HG02852 (cell line): ENCODE measurements at regions not wholly inside any gene's neighbourhood (a gene's known extent, or its start where the extent isn't known, plus 50 kb on each side); places are given as distances from the start of the nearest gene placed in this dataset.
"Not testable (repeated sequence)": the region's sequence is repeated elsewhere in the genome, so short reads cannot be mapped to it uniquely, and the experiment has no call there.

Experiments used
- ATAC-seq: cut with Tn5 transposase; IDR thresholded peaks from one replicate; pipeline ENCODE4 v1.9.1; 2021; ENCODE audit warnings: mild to moderate bottlenecking, moderate library complexity; ENCODE audit not compliant: unreplicated experiment

DNA sequence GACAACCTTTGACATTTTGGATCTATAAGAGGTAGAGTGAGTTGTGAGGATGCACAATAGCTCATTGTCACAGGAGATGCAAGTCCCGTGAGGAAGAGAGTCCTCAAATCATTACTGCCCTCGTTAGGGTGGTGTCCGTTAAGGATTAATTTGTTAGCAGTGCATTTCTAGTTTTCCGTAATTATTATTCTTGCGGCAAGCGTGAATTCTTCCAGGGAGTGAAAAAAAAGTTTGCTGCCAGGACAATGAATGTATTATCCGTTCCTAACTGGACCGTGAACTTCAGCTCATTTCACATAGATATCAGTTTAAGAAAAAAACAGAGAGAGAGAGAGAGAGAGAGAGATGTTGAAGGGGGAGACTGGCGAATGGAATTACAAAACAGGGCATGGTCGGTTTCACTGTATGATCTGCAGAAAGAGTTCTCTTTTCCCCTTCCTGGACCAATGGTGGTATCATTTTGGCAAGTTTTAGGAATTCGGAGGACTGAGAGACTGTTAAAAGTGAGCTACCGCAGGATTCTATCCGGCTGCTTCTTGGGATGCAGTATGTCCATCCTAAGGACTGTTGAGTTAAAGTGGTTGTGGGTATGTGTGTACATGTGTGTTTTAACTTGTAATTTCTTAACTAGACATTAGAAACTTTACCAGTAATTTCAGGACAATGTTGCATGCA, 216.0 kb upstream of the NFIA start:
- ATAC-seq, result no peak

DNA sequence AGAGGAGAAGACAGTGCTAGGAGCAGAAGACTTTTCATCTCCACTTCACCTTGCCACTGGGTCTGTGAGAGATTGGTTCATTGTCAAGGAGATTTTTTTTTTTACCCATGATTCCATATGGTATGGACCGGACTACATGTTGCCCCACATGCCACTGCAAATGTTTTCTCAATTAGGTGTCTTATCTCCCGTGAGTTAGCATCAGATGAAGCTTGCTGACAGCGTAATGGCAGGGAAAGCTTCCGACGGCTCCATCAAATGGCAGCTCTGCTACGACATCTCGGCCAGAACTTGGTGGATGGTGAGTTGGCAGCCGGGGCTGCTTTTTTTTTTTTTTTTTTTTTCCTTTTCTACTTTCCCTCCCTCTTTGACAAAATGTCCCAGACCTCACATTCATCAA, 217.2 kb upstream of the NFIA start:
- no peak for ATAC-seq

GRCh38 chr1:60864722-60865121, 217.6 kb upstream of the NFIA start:
- ATAC-seq, result no peak

- ATAC-seq, result no peak
Observed at GRCh38 chr1:60863131-60863530, 219.2 kb upstream of the NFIA start.

DNA sequence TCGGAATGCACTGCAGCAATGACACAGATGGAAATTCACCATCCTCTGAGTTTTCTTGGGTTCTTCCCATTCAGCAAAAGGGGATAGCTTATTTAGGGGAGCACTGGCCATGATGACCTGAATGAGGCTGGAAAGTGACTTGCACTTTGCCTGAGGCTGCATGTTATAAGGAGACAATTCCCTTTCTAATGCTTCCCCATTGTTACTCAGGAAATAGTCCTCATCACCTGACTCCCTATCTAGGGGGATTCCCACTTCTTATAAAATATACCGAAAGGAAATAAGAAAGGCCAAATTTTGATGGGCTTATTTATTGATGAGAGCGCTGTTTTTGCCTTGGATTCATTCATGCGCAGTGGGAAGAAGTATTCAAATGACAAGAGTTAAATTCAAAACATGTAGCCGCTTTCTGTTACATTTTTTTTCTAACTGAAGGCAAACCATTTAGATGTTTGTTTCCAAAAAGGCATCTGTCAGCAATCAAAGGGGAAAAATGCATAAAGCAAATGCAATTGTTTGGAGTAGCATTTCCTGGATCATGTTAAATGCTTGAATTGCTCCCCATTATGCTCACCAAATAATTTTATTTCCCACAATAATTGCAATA, 220.3 kb upstream of the NFIA start:
- ATAC-seq, result no peak

DNA sequence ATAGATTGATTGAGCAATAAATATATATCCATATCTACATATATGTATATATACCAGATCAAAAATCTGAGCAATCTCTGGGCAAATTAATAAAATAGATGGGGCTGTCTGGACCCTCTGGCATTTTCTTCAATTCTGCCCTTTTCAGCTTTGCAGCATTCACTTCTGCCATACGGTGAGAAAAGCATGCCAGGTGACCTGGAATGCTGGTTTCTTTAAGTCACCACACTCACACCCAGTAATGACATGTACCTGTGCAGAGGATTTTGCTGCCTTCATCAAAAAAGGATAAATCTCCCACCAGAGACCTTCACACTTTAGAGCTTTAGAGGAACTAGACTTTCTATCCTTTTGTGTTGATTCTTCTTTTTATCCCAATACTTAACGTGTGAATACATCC, 223.2 kb upstream of the NFIA start:
- no peak for ATAC-seq

DNA sequence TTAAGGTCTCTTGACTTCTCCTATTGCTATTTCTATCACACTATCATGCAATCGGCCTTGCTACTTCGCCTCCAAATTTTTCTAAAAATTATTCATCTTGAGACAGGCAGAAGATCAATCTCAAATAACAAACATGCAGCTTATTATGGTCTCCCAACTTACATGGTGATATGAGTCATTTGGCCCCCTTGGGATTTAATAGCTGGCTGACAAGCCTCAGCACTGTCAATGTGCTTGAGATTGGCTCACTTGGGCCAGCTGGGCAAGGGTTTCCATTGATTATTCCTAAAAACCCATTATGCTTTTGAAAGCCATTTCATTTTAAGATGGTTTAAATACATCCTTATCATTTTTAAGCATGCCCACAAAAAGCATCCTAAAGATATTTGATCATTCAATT, 224.5 kb upstream of the NFIA start:
- no peak for ATAC-seq

DNA sequence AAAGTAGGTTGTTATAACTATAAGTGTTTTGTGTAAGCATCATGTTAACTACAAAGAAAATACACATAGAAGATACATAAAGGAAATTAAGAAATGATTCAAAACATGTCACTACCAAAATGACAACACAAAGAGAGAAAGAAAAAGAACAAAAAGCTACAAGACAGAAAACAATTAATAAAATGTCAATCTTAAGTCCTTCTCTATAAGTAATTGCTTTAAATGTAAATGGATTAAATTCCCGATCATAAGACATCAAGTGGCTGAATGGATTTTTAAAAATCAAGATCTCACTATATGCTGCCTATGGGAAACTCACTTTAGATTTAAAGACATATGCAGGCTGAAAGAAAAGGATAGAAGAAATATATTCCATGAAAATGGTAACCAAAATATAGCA, 232.3 kb upstream of the NFIA start:
- ATAC-seq, result no peak

GRCh38 chr1:60849401-60849800, 233.0 kb upstream of the NFIA start:
- ATAC-seq, result no peak

- ATAC-seq, result no peak
Observed at GRCh38 chr1:60848583-60849188, 233.7 kb upstream of the NFIA start.

GRCh38 chr1:60847855-60848582, 234.3 kb upstream of the NFIA start:
- ATAC-seq, result no peak

DNA sequence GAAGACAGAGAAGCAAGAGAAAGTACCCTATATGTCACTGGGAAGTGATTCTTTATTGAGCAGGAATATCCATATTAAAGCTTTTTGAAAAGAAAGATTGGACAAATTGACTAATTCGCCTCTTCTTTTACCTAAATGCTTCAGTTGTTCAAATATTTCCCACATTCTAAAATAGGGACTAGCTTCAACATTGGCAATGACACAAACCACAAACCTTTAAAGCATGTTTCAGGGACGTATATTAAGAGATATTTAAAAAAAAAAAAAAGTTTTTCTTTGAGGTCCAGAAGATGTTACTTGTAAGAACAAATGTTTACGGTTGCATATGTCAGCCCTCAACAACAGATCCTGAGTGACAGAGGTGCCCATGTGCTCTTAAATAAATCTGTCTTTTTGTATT, 235.0 kb upstream of the NFIA start:
- no peak for ATAC-seq

GRCh38 chr1:60845659-60846058, 236.7 kb upstream of the NFIA start:
- not testable (repeated sequence) for ATAC-seq

GRCh38 chr1:60842304-60842703, 240.1 kb upstream of the NFIA start:
- ATAC-seq, result no peak

GRCh38 chr1:60841116-60842046, 241.0 kb upstream of the NFIA start:
- no peak for ATAC-seq

- not testable (repeated sequence) for ATAC-seq
Observed at GRCh38 chr1:60840476-60840875, 241.9 kb upstream of the NFIA start.

- ATAC-seq, result no peak
Observed at GRCh38 chr1:60835649-60836048, 246.7 kb upstream of the NFIA start.

DNA sequence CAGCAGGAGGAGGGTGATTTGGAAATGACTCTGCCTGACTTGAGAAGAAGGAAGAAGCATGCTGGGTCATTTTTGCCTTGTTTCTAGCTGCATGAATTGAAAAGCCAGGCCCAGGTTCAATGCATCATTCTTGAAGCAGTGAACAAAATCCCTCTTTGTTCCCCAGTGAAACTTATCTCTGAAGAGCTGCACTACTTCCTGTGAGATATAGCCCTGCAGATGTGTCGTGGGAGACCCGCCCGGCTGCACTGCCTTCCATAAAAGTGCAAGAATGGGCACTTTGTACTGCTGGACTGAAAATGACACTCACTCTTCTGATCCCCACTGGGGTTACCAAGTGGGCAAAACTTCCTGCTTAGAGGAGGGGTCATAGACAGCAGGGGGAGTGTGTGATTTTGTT, 249.2 kb upstream of the NFIA start:
- ATAC-seq, result no peak

DNA sequence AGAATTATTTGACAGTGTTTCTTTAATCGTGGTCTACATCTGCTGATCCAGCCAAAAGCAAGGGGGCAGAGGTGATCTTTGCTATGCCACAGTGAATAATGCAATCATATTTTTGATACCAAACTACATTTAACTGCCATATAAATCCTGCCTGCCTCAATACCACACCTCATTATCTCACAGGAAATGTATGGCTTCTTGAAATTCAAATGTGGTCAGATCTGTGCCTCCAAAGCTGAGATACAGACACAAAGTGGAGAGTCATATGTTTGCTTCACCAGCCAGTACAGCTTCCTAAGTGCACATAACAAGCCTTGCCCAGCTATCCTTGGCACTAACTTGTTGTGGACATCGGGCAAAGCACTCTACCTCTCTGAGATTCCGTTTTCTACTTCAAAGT, 250.0 kb upstream of the NFIA start:
- ATAC-seq, result no peak

DNA sequence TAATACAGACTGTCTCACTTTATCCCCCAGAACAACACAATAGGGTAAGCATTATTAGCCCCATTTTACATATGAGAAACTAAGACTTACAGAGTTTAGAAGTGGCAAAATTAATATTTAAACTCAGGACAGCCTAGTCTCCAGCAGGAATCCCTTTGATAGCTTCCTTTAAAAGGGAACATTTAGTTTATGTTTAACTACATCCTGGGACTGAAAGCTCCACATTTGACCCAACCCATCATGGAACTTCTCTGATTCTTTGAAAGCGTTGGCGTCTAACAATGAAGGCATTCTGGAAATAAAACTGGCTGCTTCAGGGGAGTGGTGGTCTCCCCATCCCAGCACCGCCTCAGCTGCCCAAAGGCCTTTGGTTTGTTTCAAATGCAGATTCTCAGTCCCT, 250.6 kb upstream of the NFIA start:
- ATAC-seq, result no peak

GRCh38 chr1:60828944-60829343, 253.4 kb upstream of the NFIA start:
- no peak for ATAC-seq
